GM21825 (cell line): ENCODE measurements at regions not wholly inside any gene's neighbourhood (a gene's known extent, or its start where the extent isn't known, plus 50 kb on each side); places are given as distances from the start of the nearest gene placed in this dataset.
"Not testable (repeated sequence)": the region's sequence is repeated elsewhere in the genome, so short reads cannot be mapped to it uniquely, and the experiment has no call there.

Experiments used
- ATAC-seq: cut with Tn5 transposase; IDR thresholded peaks from one replicate; pipeline ENCODE4 v1.9.1; 2021; ENCODE audit warnings: mild to moderate bottlenecking, moderate library complexity; ENCODE audit not compliant: unreplicated experiment

GRCh38 chr2:110394769-110395168 lies 77.8 kb downstream of the LIMS4 start:
- not testable (repeated sequence) for ATAC-seq

DNA sequence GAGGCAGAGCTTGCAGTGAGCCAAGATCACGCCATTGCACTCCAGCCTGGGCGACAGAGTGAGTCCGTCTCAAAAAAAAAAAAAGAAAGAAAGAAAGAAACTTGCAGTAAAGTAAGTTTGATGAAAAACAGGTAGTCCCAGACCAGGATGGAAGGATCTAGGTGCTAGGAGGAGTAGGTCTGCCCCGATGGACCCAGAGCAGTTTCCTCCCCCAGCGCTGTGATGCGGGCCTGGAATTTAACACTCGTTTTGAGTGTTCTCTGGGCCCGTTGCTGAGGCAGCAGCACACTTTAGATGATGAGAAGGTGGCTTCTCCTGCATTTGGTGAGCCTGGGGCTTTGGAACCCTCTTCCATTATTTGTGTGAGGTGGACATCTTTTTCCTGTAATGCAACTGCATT lies 80.2 kb downstream of the LIMS4 start:
- not testable (repeated sequence) for ATAC-seq

GRCh38 chr2:110391035-110391418 lies 81.6 kb downstream of the LIMS4 start:
- ATAC-seq = not testable (repeated sequence)

DNA sequence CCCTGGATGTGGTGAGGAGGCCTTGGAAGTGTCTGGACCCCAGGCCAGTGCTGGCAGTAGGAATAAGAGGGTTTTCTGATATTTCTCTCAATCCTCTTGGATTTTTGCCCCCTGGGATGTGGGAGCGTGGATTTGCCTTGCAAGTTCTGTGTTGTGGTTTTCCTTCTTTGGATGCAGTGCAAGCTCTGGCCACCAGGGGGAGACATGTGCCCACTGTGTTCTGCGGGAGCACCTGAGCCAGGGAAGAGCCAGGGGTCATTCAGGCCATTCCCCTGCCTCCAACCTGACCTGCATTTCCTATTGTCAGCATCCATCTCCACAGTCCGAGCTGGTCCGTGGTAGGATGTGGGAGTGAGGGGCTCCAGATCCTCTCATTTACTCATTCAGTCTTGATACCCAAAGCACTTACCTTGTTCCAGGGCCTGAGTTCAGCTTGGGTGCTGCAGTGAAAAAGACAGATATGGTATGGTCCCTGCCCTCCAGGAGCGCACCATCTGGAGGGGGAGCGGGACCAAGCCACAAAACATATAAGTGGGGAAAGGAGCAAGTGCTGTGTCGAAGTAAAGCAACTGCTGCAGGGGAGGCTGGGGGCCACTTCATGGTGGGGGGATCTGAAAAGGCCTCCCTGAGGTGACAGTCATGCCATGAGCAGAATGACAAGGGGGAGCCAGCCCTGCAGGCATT lies 82.1 kb downstream of the LIMS4 start:
- ATAC-seq = not testable (repeated sequence)

- not testable (repeated sequence) for ATAC-seq
Measured at GRCh38 chr2:110387044-110387443, 85.6 kb downstream of the LIMS4 start.

DNA sequence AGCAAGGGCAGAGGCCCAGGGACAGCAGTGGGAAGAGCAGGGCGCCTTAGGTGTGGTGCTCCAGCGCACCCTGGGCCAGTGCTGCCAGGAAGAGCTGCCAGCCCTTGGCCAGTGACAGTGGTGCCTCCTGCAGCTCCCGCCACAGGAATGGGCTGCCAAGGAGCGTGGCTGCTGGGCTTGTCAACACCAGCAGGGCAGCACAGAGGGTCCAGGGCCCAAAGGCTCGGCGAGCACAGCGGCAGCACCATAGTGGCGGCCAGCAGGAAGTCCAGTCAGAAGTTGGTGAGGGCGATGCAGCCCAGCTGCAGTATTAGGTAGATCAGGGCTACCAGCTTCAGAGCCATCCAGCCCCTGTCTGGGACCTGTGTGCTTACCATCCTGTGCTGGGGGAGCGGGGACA lies 86.1 kb downstream of the LIMS4 start:
- not testable (repeated sequence) for ATAC-seq

GRCh38 chr2:110384736-110385119 lies 87.9 kb downstream of the LIMS4 start:
- not testable (repeated sequence) for ATAC-seq

DNA sequence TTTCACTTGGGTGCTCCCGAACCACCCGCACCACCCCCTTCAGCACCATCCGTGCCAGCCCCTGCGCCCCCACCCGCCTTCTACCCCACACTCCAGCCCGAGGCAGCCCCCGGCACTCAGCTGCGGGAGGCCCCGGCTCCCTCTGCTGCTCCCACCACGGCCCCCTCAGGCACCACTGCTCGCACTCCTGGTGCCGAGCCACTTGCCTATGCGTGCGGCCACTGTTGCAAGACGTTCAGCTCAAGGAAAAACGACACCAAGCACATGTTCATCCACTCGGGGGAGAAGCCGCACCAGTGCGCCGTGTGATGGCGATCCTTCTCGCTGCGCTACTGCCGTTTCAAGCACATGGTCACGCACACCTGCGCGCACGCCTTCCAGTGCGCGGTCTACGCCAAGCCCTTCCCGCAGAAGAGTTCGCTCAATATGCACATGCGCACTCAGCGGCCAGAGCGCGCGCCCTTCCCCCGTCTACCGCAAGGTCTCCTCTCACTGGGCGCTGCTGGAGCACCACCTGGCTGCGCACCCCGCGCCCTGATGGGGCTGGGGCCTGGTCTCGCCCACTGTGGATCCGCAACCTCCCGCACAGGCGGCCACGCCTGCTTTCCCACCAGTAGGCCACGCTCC lies 88.4 kb downstream of the LIMS4 start:
- ATAC-seq = peak; percentile 18

DNA sequence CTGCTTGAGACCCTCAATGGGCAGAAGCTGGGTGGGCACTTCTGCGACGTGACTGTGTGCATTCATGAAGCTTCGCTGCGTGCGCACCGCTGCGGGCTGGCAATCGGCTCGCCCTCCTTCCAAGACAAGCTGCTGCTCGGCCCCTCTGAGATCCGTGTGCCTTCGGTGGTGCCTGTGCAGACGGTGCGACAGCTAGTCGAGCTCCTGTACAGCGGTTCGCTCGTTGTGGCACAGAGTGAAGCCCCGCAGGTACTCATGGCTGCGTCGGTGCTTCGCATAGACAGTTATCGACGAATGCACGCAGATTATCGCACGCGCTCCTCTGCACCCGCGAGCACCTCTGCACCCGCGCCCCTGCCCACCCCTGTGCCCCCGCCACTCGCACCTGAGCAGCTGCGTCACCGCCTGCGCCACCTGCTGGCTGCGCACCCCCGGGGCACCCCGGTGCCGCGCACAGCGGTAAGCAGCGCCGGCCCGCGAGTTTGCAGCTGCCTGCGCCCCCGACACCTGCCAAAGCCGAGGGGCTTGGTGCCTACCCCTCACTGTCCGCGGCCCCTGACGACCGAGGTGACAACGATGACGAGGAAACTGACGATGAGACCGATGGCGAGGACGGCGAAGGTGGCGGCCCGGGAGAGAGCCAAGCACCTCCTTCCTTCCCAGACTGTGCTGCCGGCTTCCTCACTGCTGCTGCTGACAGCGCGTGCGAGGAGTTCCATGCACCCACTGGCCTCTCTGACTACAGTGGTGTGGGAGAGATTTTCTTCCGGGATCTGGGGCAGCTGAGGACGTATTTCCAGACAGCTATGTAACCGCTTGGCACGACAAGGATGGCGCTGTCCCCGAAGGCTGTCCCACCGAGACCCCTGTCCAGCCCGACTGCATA lies 89.2 kb downstream of the LIMS4 start:
- ATAC-seq = peak; percentile 65

DNA sequence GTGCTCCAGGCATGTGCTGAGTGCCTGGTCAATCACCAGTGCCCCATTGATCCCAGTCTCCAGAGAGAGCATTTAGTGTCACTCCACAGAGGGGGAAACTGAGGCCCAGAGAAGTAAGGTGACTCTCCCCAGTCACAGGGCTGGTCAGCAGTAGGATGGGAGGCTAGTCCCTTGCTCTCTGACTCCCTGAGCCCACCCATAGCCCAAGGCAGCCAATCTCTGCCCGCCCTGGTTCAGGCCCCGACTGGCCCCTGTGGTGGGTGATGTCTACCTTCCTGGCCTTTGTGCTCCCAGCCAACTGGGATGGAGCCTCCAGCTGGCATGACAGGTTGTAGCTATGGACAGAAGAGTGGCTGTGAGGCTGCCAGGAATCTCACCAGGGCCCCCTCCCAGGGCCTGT lies 99.1 kb downstream of the LIMS4 start:
- ATAC-seq = not testable (repeated sequence)

DNA sequence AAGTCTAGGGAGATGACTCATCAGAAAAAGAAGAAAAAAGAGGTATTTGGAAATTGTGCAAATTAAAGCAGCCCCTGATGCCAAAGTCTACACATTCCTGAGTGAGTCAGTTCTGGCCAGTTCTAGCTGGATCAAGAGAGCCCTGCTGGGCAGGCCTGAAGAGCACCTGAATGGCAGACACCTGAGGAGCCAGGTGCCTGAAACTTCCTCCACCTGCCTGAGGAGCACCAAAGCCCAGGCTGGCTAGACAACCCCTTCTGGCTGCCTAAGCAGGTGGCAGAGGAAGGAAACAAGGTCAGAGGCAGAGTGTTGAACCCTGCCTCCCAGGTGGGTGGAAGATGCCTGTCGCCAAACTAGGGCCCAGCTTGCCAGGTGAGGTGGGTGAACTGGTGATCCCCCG lies 101.0 kb downstream of the LIMS4 start:
- not testable (repeated sequence) for ATAC-seq

GRCh38 chr2:110357616-110358015 lies 115.0 kb downstream of the LIMS4 start:
- not testable (repeated sequence) for ATAC-seq

GRCh38 chr2:110354294-110355018 lies 118.2 kb downstream of the LIMS4 start:
- ATAC-seq = not testable (repeated sequence)

DNA sequence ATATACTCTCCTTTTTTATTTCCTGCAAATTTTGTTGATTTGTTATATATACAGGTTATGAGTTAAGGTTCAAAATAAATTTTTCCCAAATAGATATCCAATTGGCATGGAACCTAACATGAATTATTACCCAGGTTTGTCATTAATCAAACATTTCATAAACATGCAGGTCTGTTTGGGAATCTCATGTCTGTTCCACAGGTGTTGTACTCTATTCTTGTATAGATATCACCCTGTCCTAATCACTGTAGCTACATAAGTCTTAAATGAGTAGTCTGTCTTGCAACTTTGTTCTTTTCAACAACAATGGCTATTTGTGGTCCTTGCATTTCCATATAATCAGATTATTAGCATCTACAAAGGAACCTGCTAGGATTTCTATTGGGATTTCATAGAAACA lies 121.9 kb downstream of the LIMS4 start:
- ATAC-seq = not testable (repeated sequence)

GRCh38 chr2:110348902-110349301 lies 123.7 kb downstream of the LIMS4 start:
- ATAC-seq = not testable (repeated sequence)

DNA sequence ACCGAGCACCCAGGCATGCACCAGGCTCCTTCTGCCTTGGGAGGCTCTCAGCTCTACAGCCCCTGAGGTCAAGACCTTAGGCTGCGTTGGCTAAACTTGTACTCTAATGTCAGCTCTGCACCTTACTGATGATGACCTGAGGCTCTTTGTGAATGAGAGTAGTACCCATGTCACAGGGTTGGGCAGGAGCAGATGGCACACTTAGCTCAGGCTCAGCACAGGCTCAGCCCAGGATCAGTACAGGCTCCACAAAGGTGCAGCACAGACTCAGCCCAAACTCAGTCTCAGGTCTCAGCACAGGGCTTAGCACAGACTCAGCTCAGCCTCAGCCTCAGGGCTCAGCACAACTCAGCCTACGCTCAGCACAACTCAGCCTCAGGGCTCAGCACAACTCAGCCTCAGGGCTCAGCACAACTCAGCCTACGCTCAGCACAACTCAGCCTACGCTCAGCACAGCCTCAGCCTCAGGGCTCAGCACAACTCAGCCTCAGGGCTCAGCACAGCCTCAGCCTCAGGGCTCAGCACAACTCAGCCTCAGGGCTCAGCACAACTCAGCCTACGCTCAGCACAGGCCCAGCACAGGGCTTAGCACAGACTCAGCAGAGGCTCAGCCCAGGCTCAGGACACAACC lies 128.1 kb downstream of the LIMS4 start:
- not testable (repeated sequence) for ATAC-seq

DNA sequence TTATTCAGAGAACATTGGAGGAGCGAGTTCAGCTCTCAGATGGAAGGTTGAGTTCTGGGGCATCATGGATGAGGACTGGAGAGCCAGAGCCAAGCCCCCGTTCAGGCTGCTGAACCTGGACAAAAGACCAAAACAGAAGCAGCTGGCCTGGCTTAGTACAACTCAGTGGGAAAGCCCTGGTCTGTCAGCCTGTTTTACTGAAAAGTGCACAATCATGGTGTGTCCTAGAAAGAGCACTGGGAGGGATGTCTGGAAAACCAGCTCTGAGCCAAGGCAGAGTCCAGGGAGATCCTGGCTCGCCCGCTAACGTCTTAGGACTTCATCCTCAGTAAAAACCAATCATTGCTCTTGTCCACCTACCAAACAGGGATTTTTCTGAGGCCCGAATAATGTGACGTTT lies 129.7 kb upstream of the MTLN start:
- not testable (repeated sequence) for ATAC-seq

DNA sequence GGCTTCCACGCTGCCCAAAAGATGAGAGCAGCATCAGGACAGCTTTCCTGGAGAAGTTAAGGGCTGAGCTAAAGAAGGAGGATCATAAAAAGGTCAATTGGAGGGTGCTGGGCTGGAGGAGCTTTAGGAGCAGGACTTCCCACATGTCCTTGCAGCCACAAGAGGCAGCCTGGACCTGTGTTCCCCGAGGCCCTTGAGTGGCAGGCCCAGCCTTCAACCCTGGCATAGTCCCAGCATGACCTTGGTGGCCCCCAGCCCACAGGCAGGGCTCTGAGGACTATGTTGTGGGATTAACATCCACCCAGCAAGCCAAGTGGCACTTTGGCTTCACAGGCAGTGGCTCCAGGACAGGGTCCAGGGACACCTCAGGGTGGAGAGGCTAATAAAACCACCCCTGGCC lies 126.8 kb upstream of the MTLN start:
- not testable (repeated sequence) for ATAC-seq

- not testable (repeated sequence) for ATAC-seq
Measured at GRCh38 chr2:110338277-110339003, 126.1 kb upstream of the MTLN start.

- ATAC-seq = not testable (repeated sequence)
Measured at GRCh38 chr2:110336071-110336470, 123.7 kb upstream of the MTLN start.
